CD14-positive monocyte (primary cell): ENCODE measurements at regions not wholly inside any gene's neighbourhood (a gene's known extent, or its start where the extent isn't known, plus 50 kb on each side); places are given as distances from the start of the nearest gene placed in this dataset.

Experiments
- DNase-seq, 3 donors: peaks; one replicate each; pipeline ENCODE4 v3.0.0-alpha.2; 2011 to 2022
- H2AFZ ChIP-seq: 2 replicates; pipeline ENCODE4 v1.6.0; 2012; ENCODE audit warnings: mild to moderate bottlenecking, low read depth, low read length, inconsistent platforms; ENCODE audit not compliant: insufficient read depth, poor library complexity, severe bottlenecking
- H3K27ac ChIP-seq, 2 donors: 1 replicate in 1 of 2; 2 replicates in 1 of 2; pipeline ENCODE4 v1.5.1; 2012 to 2013; ENCODE audit warnings: low read length in 2 of 2, control low read depth in 1 of 2, inconsistent platforms in 1 of 2, low read depth in 1 of 2, mild to moderate bottlenecking in 1 of 2
- H3K27me3 ChIP-seq, 2 donors: one replicate each; pipeline versions ENCODE4 v1.6.0 to v1.6.1; 2011 to 2013; ENCODE audit warnings: low read length in 2 of 2; ENCODE audit not compliant: control insufficient read depth in 2 of 2, insufficient read depth in 2 of 2
- H3K36me3 ChIP-seq, 2 donors: replicated peaks in 1 of 2; 1 replicate in 1 of 2; 2 replicates in 1 of 2; pipeline versions ENCODE4 v1.5.1 to v1.6.1; 2012 to 2013; ENCODE audit warnings: low read length in 2 of 2, control low read depth in 1 of 2, inconsistent platforms in 1 of 2, mild to moderate bottlenecking in 1 of 2; ENCODE audit not compliant: insufficient read depth in 2 of 2, control insufficient read depth in 1 of 2
- H3K4me1 ChIP-seq, 2 donors: 1 replicate in 1 of 2; 2 replicates in 1 of 2; pipeline versions ENCODE4 v1.5.1 to v1.6.1; 2012 to 2013; ENCODE audit warnings: low read length in 2 of 2, control low read depth in 1 of 2, inconsistent platforms in 1 of 2, mild to moderate bottlenecking in 1 of 2, moderate library complexity in 1 of 2; ENCODE audit not compliant: insufficient read depth in 2 of 2, control insufficient read depth in 1 of 2
- H3K4me2 ChIP-seq: replicated peaks from 2 replicates; pipeline ENCODE3; 2012; ENCODE audit warnings: low read length, moderate library complexity, mild to moderate bottlenecking; ENCODE audit not compliant: poor library complexity, severe bottlenecking; ENCODE audit errors: extremely low read depth
- H3K4me3 ChIP-seq, 3 experiments: fragments of 200-600 bp in 1 of 3; sonication (generic) in 1 of 3; replicated peaks in 1 of 3; 1 replicate in 2 of 3; 2 replicates in 1 of 3; pipeline ENCODE4 v1.5.1; 2011 to 2013; ENCODE audit warnings: low read length in 3 of 3, mild to moderate bottlenecking in 3 of 3, control low read depth in 2 of 3, low read depth in 2 of 3, inconsistent platforms in 1 of 3, moderate library complexity in 1 of 3
- H3K79me2 ChIP-seq: 2 replicates; pipeline ENCODE4 v1.6.0; 2012; ENCODE audit warnings: mild to moderate bottlenecking, control low read depth, inconsistent platforms, low read length, moderate library complexity; ENCODE audit not compliant: insufficient read depth
- H3K9ac ChIP-seq: 2 replicates; pipeline ENCODE4 v1.6.0; 2017; ENCODE audit warnings: low read length, mild to moderate bottlenecking; ENCODE audit not compliant: insufficient read depth, poor library complexity, severe bottlenecking
- H3K9me3 ChIP-seq, 2 donors: replicated peaks in 1 of 2; 1 replicate in 1 of 2; 2 replicates in 1 of 2; pipeline versions ENCODE4 v1.5.1 to v1.6.1; 2012 to 2013; ENCODE audit warnings: low read length in 2 of 2, control low read depth in 1 of 2; ENCODE audit not compliant: control insufficient read depth in 1 of 2, insufficient read depth in 1 of 2
- H4K20me1 ChIP-seq: 2 replicates; pipeline ENCODE4 v1.6.0; 2012; ENCODE audit warnings: mild to moderate bottlenecking, low read length, control low read depth, moderate library complexity; ENCODE audit not compliant: insufficient read depth
- H3K27ac Mint-ChIP-seq, 7 donors: one replicate each; pipeline ENCODE4 v1.8.0; 2020; ENCODE audit warnings: mild to moderate bottlenecking in 7 of 7, mixed read lengths in 7 of 7, moderate library complexity in 6 of 7, inconsistent platforms in 2 of 7
- H3K27me3 Mint-ChIP-seq, 3 donors: one replicate each; pipeline ENCODE4 v1.8.0; 2021 to 2022; ENCODE audit warnings: low read depth in 3 of 3, mild to moderate bottlenecking in 3 of 3, mixed read lengths in 3 of 3, moderate library complexity in 3 of 3, inconsistent platforms in 1 of 3
- H3K36me3 Mint-ChIP-seq, 2 donors: one replicate each; pipeline ENCODE4 v1.8.0; 2020; ENCODE audit warnings: mixed read lengths in 2 of 2, inconsistent platforms in 1 of 2, mild to moderate bottlenecking in 1 of 2
- H3K4me1 Mint-ChIP-seq: one replicate; pipeline ENCODE4 v1.8.0; 2020; ENCODE audit warnings: mild to moderate bottlenecking, mixed read lengths
- H3K4me3 Mint-ChIP-seq, 2 donors: one replicate each; pipeline ENCODE4 v1.8.0; 2020; ENCODE audit warnings: mild to moderate bottlenecking in 2 of 2, mixed read lengths in 2 of 2, moderate library complexity in 1 of 2
- H3K9me3 Mint-ChIP-seq, 7 donors: one replicate each; pipeline ENCODE4 v1.8.0; 2020 to 2022; ENCODE audit warnings: mixed read lengths in 7 of 7, mild to moderate bottlenecking in 6 of 7, moderate library complexity in 6 of 7, inconsistent platforms in 2 of 7
- CTCF ChIP-seq: fragments of 200-600 bp; IDR thresholded peaks from one replicate; pipeline ENCODE4 v1.8.0; 2022; ENCODE audit warnings: antibody characterized with exemption, mild to moderate bottlenecking
- WGBS: methylation state at CpG from one replicate; pipeline ENCODE4 v1.1.5; 2013; ENCODE audit warnings: missing lambda C conversion rate; ENCODE audit not compliant: insufficient coverage; 5-methylcytosine and 5-hydroxymethylcytosine counted together
- intact Hi-C, 2 donors: fragments of 100-400 bp; cut with micrococcal nuclease; formaldehyde crosslinking; loops; one replicate each; pipeline versions ENCODE4 v1.15.0 to v1.15.1; 2023

GRCh38 chr13:68185444-68186141, 955.5 kb upstream of the PCDH9 start:
- Histone ChIP-seq H3K4me1 (no peaks in the 10 kb centered on the region), H3K4me3 (no peak overlapping the region), H3K27ac (no peak overlapping the region), H3K27me3 (no peaks in the 10 kb centered on the region), H3K4me2 (no peak overlapping the region), H3K79me2 (no peaks in the 10 kb centered on the region), H3K9me3 (no peaks in the 10 kb centered on the region), H2AFZ (no peak overlapping the region), H3K9ac (no peak overlapping the region), H3K36me3 (no peaks in the 10 kb centered on the region), H4K20me1 (no peaks in the 10 kb centered on the region)
- Mint-ChIP-seq H3K4me3 (no peak overlapping the region), H3K4me1 (no peaks in the 10 kb centered on the region), H3K9me3 (peaks cover 0 to 8% (median 0%) of the 10 kb centered on the region in 7 donors), H3K27ac (no peak overlapping the region), H3K27me3 (peaks cover 0 to 3% (median 0%) of the 10 kb centered on the region in 3 donors), H3K36me3 (no peaks in the 10 kb centered on the region)
- no peak for TF ChIP-seq CTCF
- WGBS, result no CpG with 5 or more reads among the region's 3 CpGs
- intact Hi-C loops, result no loop called here
- DNase-seq, result no peak

- no peaks in the 10 kb centered on the region for H4K20me1 ChIP-seq
- no peak overlapping the region for H2AFZ ChIP-seq
- H3K9me3 ChIP-seq, result peaks cover 10 to 11% of the 10 kb centered on the region in 2 donors
- Mint-ChIP-seq H3K27me3 (no peaks in the 10 kb centered on the region), H3K27ac (no peak overlapping the region), H3K36me3 (no peaks in the 10 kb centered on the region), H3K9me3 (peaks cover 4 to 19% (median 6%) of the 10 kb centered on the region in 7 donors), H3K4me3 (no peak overlapping the region), H3K4me1 (no peaks in the 10 kb centered on the region)
- H3K36me3 ChIP-seq, result no peaks in the 10 kb centered on the region
- intact Hi-C loops, result no loop called here
- no peak for DNase-seq
- no peak overlapping the region for H3K9ac ChIP-seq
- no peak for TF ChIP-seq CTCF
- no CpG with 5 or more reads among the region's 2 CpGs for WGBS
- H3K4me1 ChIP-seq, result no peaks in the 10 kb centered on the region
- H3K27me3 ChIP-seq, result no peaks in the 10 kb centered on the region
- H3K4me3 ChIP-seq, result no peak overlapping the region
- H3K4me2 ChIP-seq, result no peak overlapping the region
- no peaks in the 10 kb centered on the region for H3K79me2 ChIP-seq
- no peak overlapping the region for H3K27ac ChIP-seq
These were observed 946.3 kb upstream of the PCDH9 start for GRCh38 chr13:68176475-68176874.
